ENCODE measurements at regions not wholly inside any gene's neighbourhood (a gene's known extent, or its start where the extent isn't known, plus 50 kb on each side); places are given as distances from the start of the nearest gene placed in this dataset.

- TF ChIP-seq ZNF565 (CRISPR knock-in tag; conservative IDR thresholded peaks at IDR 0.05; ENCODE audit: low read depth) (no peak), CSRNP3 (CRISPR knock-in tag; IDR thresholded peaks at IDR 0.05) (no peak), SNAI2 (CRISPR knock-in tag; IDR thresholded peaks at IDR 0.05) (no peak), ZFP3 (CRISPR knock-in tag; IDR thresholded peaks at IDR 0.05) (no peak), CREB5 (CRISPR knock-in tag; IDR thresholded peaks at IDR 0.05; ENCODE audit: low read depth) (no peak)
These were observed 2020.9 kb downstream of the MAT2B start for GRCh38 chr5:165526357-165526756.

Data from SK-N-SH treated with all-trans-retinoic acid at 6 μM for 48 hours (cell line).